NCI-H1048 (cell line): ENCODE measurements at regions not wholly inside any gene's neighbourhood (a gene's known extent, or its start where the extent isn't known, plus 50 kb on each side); places are given as distances from the start of the nearest gene placed in this dataset.

ENCODE experiments used
- DNase-seq: peaks from one replicate; lab custom pipeline; 2025; lab: John Stamatoyannopoulos, UW

- DNase-seq = no peak
These were observed 537.3 kb upstream of the MGMT start for GRCh38 chr10:128929767-128930166.

- no peak for DNase-seq
These were observed 536.5 kb upstream of the MGMT start for GRCh38 chr10:128930515-128930914.

GRCh38 chr10:128932071-128932820, 534.8 kb upstream of the MGMT start:
- DNase-seq = no peak

GRCh38 chr10:128934492-128934891, 532.5 kb upstream of the MGMT start:
- DNase-seq = no peak

- no peak for DNase-seq
These were observed 530.6 kb upstream of the MGMT start for GRCh38 chr10:128936392-128936791.

- no peak for DNase-seq
These were observed 528.5 kb upstream of the MGMT start for GRCh38 chr10:128938558-128938957.

- DNase-seq = no peak
These were observed 527.0 kb upstream of the MGMT start for GRCh38 chr10:128940081-128940480.

GRCh38 chr10:128943111-128943510, 523.9 kb upstream of the MGMT start:
- DNase-seq = no peak

- DNase-seq = no peak
These were observed 521.6 kb upstream of the MGMT start for GRCh38 chr10:128945398-128945797.

- no peak for DNase-seq
These were observed 516.7 kb upstream of the MGMT start for GRCh38 chr10:128950159-128950915.

- DNase-seq = no peak
These were observed 516.1 kb upstream of the MGMT start for GRCh38 chr10:128950916-128951275.

GRCh38 chr10:128952856-128953255, 514.2 kb upstream of the MGMT start:
- no peak for DNase-seq

GRCh38 chr10:128956149-128956548, 510.9 kb upstream of the MGMT start:
- no peak for DNase-seq

GRCh38 chr10:128957221-128957620, 509.8 kb upstream of the MGMT start:
- DNase-seq = no peak

- DNase-seq = no peak
These were observed 508.0 kb upstream of the MGMT start for GRCh38 chr10:128958834-128959690.

GRCh38 chr10:128959746-128960145, 507.3 kb upstream of the MGMT start:
- no peak for DNase-seq

- DNase-seq = no peak
These were observed 506.5 kb upstream of the MGMT start for GRCh38 chr10:128960517-128960916.

GRCh38 chr10:128962182-128962581, 504.9 kb upstream of the MGMT start:
- DNase-seq = no peak

- no peak for DNase-seq
These were observed 503.6 kb upstream of the MGMT start for GRCh38 chr10:128963211-128964099.

- DNase-seq = no peak
These were observed 503.0 kb upstream of the MGMT start for GRCh38 chr10:128964100-128964403.

GRCh38 chr10:128967980-128968756, 498.9 kb upstream of the MGMT start:
- DNase-seq = no peak
